Lower leg skin (tissue), 3 donors: ENCODE measurements at regions not wholly inside any gene's neighbourhood (a gene's known extent, or its start where the extent isn't known, plus 50 kb on each side); places are given as distances from the start of the nearest gene placed in this dataset.

ENCODE experiments used
- CTCF ChIP-seq, 3 donors: fragments of 450-650 bp; IDR thresholded peaks; one replicate each; pipeline ENCODE4 v1.5.1; 2016; ENCODE audit warnings: antibody characterized with exemption in 3 of 3, mild to moderate bottlenecking in 3 of 3, moderate library complexity in 2 of 3
- POLR2A ChIP-seq, 2 donors: fragments of 450-650 bp; IDR thresholded peaks; one replicate each; pipeline ENCODE4 v1.6.1; 2016 to 2017; ENCODE audit warnings: antibody characterized with exemption in 2 of 2, mild to moderate bottlenecking in 1 of 2, moderate library complexity in 1 of 2

- no peak for TF ChIP-seq POLR2A (IDR thresholded peaks at IDR 0.05)
- TF ChIP-seq CTCF (IDR thresholded peaks at IDR 0.05) = no peak
Measured at GRCh38 chr2:78890935-78891334, 134.6 kb upstream of the REG3G start.
